Esophagus muscularis mucosa (tissue), 3 donors: ENCODE measurements at regions not wholly inside any gene's neighbourhood (a gene's known extent, or its start where the extent isn't known, plus 50 kb on each side); places are given as distances from the start of the nearest gene placed in this dataset.

Source experiments
- POLR2A ChIP-seq: fragments of 450-650 bp; IDR thresholded peaks from one replicate; pipeline ENCODE4 v1.6.1; 2017; ENCODE audit warnings: antibody characterized with exemption, moderate library complexity, mild to moderate bottlenecking, low read depth
- POLR2AphosphoS5 ChIP-seq, 2 donors: sonication (generic); formaldehyde crosslinking; IDR thresholded peaks; one replicate each; pipeline ENCODE4 v1.6.1; 2017; ENCODE audit warnings: antibody characterized with exemption in 2 of 2
- TF ChIP-seq, protein P1 (sequence below), 3 experiments: fragments of 200-600 bp in 2 of 3; fragments of 450-650 bp in 1 of 3; sonication (generic) in 2 of 3; IDR thresholded peaks; one replicate each; pipeline ENCODE4 v1.5.1; 2017 to 2019; ENCODE audit warnings: antibody characterized with exemption in 3 of 3, mild to moderate bottlenecking in 2 of 3, moderate library complexity in 1 of 3

DNA sequence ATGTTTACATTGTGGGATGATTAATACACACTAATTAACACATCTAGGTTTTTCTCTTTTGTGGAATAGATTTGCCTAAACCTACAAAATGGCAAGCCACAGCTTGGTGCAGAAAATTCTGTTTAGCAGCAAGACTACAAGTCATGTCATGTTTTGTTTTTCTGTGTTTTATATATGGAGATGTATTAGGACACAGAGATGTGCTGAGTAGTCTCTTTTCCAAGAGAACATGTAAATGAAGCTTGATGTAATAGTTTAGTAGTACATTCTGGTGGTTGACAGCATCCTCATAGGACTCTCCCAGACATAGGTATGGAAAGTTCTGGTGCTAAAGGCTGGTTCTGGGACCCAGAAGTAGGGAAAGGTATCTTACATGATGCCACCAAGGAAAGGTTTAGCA, 1345.4 kb downstream of the CDH11 start:
- TF ChIP-seq, protein P1, sequence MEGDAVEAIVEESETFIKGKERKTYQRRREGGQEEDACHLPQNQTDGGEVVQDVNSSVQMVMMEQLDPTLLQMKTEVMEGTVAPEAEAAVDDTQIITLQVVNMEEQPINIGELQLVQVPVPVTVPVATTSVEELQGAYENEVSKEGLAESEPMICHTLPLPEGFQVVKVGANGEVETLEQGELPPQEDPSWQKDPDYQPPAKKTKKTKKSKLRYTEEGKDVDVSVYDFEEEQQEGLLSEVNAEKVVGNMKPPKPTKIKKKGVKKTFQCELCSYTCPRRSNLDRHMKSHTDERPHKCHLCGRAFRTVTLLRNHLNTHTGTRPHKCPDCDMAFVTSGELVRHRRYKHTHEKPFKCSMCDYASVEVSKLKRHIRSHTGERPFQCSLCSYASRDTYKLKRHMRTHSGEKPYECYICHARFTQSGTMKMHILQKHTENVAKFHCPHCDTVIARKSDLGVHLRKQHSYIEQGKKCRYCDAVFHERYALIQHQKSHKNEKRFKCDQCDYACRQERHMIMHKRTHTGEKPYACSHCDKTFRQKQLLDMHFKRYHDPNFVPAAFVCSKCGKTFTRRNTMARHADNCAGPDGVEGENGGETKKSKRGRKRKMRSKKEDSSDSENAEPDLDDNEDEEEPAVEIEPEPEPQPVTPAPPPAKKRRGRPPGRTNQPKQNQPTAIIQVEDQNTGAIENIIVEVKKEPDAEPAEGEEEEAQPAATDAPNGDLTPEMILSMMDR (IDR thresholded peaks at IDR 0.05) = no peak
- TF ChIP-seq POLR2A (no peak), POLR2AphosphoS5 (IDR thresholded peaks at IDR 0.05) (no peak)
